ENCODE measurements at regions not wholly inside any gene's neighbourhood (a gene's known extent, or its start where the extent isn't known, plus 50 kb on each side); places are given as distances from the start of the nearest gene placed in this dataset.

- no peak for TF ChIP-seq CTCF (conservative IDR thresholded peaks at IDR 0.05; ENCODE audit: low read depth in 2 of 2)
- no peak for TF ChIP-seq ETS1 (IDR thresholded peaks at IDR 0.05)
- no peak for TF ChIP-seq POLR2AphosphoS5 (IDR thresholded peaks at IDR 0.05; ENCODE audit: low read depth)
- TF ChIP-seq EZH2phosphoT487 (IDR thresholded peaks at IDR 0.05; ENCODE audit: unreplicated experiment) = no peak
- TF ChIP-seq REST (IDR thresholded peaks at IDR 0.05; ENCODE audit: unreplicated experiment) = no peak
- no peak for TF ChIP-seq ZNF462 (CRISPR knock-in tag; IDR thresholded peaks at IDR 0.05)
- TF ChIP-seq EZH2 (IDR thresholded peaks at IDR 0.05; ENCODE audit: low read depth, unreplicated experiment) = no peak
- no peak for TF ChIP-seq JUNB (IDR thresholded peaks at IDR 0.05; ENCODE audit: unreplicated experiment)
Observed at GRCh38 chr14:45491914-45492313, 238.9 kb upstream of the MIS18BP1 start.

Measured in GM23338 (cell line).